ENCODE measurements at regions not wholly inside any gene's neighbourhood (a gene's known extent, or its start where the extent isn't known, plus 50 kb on each side); places are given as distances from the start of the nearest gene placed in this dataset.

- TF ChIP-seq, protein P1, sequence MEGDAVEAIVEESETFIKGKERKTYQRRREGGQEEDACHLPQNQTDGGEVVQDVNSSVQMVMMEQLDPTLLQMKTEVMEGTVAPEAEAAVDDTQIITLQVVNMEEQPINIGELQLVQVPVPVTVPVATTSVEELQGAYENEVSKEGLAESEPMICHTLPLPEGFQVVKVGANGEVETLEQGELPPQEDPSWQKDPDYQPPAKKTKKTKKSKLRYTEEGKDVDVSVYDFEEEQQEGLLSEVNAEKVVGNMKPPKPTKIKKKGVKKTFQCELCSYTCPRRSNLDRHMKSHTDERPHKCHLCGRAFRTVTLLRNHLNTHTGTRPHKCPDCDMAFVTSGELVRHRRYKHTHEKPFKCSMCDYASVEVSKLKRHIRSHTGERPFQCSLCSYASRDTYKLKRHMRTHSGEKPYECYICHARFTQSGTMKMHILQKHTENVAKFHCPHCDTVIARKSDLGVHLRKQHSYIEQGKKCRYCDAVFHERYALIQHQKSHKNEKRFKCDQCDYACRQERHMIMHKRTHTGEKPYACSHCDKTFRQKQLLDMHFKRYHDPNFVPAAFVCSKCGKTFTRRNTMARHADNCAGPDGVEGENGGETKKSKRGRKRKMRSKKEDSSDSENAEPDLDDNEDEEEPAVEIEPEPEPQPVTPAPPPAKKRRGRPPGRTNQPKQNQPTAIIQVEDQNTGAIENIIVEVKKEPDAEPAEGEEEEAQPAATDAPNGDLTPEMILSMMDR (IDR thresholded peaks at IDR 0.05), result no peak
- TF ChIP-seq, protein P2, sequence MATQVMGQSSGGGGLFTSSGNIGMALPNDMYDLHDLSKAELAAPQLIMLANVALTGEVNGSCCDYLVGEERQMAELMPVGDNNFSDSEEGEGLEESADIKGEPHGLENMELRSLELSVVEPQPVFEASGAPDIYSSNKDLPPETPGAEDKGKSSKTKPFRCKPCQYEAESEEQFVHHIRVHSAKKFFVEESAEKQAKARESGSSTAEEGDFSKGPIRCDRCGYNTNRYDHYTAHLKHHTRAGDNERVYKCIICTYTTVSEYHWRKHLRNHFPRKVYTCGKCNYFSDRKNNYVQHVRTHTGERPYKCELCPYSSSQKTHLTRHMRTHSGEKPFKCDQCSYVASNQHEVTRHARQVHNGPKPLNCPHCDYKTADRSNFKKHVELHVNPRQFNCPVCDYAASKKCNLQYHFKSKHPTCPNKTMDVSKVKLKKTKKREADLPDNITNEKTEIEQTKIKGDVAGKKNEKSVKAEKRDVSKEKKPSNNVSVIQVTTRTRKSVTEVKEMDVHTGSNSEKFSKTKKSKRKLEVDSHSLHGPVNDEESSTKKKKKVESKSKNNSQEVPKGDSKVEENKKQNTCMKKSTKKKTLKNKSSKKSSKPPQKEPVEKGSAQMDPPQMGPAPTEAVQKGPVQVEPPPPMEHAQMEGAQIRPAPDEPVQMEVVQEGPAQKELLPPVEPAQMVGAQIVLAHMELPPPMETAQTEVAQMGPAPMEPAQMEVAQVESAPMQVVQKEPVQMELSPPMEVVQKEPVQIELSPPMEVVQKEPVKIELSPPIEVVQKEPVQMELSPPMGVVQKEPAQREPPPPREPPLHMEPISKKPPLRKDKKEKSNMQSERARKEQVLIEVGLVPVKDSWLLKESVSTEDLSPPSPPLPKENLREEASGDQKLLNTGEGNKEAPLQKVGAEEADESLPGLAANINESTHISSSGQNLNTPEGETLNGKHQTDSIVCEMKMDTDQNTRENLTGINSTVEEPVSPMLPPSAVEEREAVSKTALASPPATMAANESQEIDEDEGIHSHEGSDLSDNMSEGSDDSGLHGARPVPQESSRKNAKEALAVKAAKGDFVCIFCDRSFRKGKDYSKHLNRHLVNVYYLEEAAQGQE (IDR thresholded peaks at IDR 0.05; ENCODE audit: insufficient read depth in 1 of 2, low read depth in 2 of 2, low read length in 1 of 2), result no peak
- TF ChIP-seq TCF7L2 (IDR thresholded peaks at IDR 0.05; ENCODE audit: low read depth, low read length) (no peak), POLR2AphosphoS5 (IDR thresholded peaks at IDR 0.05; ENCODE audit: low read depth, low read length) (no peak)
These were observed 109.0 kb upstream of the TWIST2 start for GRCh38 chr2:238738917-238739316.
